Right kidney (tissue), 1 donor: ENCODE measurements at regions not wholly inside any gene's neighbourhood (a gene's known extent, or its start where the extent isn't known, plus 50 kb on each side); places are given as distances from the start of the nearest gene placed in this dataset.
"Not testable (repeated sequence)": the region's sequence is repeated elsewhere in the genome, so short reads cannot be mapped to it uniquely, and the experiment has no call there.

Experiments used
- DNase-seq: peaks from one replicate; pipeline ENCODE4 v3.0.0-alpha.2; 2016

DNA sequence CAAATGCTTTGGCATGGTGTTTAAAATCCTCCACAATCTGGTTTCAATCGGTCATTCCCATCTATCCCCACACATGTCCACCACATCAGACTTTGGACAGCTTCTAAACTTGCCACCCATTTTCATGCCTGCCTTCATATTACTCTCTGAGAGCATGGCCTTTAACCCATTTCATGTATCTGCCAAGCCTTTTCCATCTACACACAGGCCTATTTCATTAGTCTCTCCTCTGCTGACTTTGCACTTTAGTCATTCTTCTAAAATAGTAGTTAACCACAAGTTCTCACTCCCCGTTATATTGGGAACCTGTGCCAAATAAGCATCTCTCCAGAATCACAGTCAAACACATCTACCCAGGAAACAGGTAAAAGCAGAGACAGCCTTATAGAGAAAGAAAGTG is 142.2 kb downstream of the MZT1 start:
- DNase-seq: no peak

DNA sequence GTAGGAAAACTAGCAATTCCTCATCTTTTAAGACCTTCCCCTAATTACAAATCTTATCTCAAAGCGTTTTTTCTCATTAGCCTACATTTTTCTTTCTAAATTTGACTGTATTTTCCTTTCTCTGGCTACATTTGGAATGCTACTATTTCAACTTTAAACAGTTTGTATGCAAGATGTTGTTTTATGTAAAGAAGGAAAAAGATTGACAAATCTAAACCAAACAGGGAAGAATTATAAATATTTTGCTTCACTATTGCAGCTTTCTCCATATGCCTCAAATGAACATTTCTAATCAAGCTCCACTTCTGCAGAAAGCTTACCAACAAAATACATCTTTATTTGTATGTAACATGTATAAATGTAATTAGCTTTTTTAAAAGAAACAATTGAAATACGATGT is 156.2 kb downstream of the MZT1 start:
- no peak for DNase-seq

DNA sequence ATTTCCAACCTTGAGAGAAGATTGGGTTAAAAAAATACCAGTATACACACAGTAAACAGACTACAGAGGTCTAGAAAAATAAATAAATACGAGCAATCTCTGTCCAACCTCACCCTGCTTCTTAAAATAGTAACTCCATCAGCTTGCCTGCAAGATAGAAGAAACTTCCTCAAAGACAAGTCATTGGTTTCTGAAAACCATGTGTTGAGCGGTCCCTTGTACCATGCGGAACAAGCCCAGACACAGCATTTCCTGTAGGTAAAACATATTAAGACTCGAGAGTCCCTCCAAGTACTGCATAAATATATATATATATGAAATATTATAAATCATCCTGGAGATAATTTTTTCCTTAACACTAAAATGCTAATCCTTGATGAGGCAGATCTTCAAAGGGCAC is 157.4 kb downstream of the MZT1 start:
- no peak for DNase-seq

DNA sequence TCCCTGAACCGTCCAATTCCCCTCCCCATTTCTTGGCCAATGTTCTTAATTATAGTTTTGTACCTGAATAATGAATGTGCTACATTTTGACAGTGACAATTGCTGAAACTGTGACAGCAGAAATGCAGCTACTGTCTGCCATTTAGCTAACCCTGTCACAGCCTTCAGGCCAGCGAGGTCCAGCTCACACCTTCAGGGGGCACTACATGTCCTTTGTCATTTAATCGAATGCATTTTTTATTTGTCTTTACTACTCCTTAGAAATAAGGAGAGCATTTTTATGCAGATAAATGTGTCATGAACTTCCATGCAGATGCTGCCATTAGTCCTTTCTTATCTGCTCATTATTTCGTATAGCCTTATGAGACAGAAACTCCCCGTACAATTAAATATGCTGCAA is 159.9 kb downstream of the MZT1 start:
- DNase-seq: no peak

DNA sequence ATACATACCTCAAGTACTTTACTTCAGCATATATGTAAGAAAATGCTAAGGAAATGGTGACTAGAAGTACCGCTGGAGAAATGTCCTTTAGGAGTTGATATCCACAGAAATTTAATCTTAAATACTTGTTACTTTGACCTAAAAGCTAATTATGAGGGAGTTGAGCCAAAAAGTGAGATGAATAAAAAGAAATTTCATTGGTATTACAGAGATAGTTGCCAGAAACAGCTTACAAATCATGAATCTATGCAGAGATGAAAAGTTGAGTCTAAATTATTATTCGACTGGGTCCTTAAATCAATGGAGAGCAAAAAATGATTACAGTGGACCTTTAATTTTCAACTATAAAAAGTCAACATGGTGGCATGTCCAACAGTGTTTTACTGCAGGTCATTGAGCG is 160.9 kb downstream of the MZT1 start:
- no peak for DNase-seq

DNA sequence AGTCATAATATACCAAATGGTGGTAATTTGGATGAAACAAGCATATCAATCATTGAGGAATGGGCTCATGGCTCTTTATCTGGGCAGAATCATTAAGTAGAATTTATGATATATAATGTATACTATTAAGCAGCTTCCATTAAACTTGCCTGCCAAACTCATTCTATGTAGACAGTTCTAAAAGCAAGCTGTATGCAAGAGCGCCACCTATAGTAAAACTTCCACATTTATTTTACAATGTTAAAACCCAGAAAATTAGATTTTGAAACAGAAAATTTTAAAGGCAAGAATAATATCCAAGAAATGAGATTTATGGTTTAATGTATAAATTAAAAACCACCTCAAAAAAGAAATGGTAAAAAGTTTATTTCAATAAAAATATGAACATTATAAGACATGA is 161.5 kb downstream of the MZT1 start:
- no peak for DNase-seq

DNA sequence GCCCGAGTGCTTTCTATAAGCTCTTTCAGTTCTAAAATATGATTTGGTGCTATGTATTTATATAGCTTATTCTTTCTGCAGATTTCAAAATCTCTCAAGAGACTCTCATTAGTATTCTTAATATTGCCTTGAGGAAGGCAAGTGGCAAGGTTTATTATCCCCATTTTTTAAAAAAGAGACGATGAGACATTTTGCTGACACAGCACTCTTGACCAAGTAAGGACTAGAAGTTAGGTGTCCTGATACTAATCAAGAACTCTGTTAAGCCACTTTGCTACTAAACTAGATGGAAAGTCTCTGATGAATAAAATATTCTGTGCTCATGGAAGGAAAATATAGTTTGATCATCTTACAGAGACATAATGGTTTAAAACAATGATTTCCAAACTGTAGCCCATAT is 164.7 kb downstream of the MZT1 start:
- no peak for DNase-seq

DNA sequence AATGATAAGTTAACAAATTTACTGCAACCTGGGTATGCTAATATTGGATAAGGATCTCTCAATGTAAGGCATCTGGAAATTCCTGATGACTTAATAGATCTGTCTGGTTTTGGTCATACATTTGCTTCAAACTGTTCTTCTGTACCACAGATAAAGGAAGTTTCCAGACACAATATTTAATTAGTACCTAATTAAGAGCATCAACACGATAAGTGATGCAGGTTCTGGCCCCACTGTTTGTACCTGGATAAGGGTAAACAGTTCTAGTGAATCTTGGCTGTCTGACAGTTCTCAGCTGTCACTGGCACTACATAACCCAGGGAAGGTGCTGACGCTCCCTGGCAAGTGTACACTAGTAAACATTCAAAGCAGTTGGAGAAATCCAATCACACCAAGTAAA is 165.6 kb downstream of the MZT1 start:
- DNase-seq: no peak

DNA sequence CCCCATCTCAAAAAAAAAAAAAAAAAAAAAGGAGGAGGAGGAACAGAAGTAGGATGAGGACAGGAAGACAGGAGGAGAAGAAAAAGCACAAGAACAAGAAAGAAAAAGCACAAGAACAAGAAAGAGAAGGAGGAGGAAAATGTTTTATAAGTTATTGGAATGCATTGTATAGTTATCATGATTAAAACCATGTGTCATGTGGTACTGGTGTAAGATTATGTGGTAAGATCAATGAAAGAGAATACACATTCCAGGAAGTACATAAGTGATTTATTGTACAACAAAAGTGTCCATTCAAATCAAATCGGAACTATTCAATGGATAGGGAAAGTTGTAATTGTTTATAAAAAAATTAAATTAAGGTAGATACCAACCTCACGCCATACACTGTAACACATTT is 167.7 kb downstream of the MZT1 start:
- DNase-seq: no peak

DNA sequence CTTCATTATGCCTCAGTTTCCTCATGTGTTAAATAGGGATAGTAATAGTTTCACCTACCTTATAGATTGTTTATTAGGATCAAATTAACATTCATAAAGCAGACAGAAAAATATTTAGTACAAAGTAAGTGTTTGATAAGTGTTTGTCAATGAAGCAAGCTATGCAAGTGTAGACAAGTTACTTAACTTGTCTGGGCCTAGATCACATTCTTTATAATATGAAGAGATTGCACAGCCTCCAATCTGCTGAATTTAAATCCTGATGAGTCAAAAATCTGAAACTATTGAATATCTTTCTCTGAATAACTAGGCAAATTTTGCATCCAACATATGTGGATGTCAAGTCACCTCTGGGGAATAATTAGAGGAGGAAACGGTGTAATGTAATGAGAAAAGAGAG is 170.5 kb downstream of the MZT1 start:
- no peak for DNase-seq

DNA sequence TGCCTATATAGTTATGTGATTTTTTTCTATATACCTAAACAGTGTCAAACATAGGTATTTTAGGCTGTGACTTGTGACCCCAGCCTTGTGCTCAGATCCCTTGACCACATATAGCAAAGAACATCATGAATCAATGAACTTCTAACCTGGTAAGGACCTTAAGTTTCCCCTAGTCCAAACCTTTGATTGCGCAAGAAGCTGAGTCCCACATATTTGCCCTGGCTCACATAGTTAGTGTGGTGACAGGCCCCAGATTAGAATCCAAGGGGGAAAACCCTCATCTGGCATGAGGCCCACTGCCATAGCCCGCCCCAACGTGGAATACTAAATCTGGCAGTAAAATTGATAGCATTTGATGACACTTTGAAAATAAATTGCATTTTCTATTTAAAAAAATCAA is 171.8 kb downstream of the MZT1 start:
- DNase-seq: no peak

DNA sequence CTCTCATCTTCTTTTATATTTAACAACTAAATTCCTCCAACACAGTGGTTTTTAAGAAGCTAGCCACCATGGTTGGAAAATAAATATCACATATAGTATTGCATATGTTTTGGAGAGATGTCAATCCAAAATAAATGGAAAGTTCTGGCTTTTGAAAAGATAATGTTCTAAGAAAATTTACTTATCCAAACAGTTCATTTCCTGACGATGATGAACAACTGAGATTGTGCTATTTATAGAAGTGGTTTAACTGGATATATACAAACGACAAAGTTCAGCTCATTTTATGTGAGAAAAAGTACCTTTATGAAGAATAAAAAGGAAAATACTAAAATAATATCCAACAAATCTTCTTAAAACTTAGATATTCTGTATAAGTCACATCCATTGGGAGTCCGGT is 174.7 kb downstream of the MZT1 start:
- DNase-seq: no peak

DNA sequence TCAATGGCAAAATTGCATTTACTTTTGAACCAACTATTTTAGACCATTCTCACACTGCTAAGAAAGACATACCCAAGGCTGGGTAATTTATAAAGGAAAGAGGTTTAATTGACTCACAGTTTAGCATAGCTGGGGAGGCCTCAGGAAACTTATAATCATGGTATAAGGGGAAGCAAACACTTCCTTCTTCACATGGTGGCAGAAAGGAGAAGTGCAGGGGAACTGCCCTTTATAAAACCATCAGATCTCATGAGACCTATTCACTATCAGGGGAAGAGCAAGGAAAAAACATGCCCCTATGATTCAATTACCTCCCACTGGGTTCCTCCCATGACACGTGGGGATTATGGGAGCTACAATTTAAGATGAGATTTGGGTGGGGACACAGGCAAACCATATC is 181.5 kb downstream of the MZT1 start:
- DNase-seq: not testable (repeated sequence)

DNA sequence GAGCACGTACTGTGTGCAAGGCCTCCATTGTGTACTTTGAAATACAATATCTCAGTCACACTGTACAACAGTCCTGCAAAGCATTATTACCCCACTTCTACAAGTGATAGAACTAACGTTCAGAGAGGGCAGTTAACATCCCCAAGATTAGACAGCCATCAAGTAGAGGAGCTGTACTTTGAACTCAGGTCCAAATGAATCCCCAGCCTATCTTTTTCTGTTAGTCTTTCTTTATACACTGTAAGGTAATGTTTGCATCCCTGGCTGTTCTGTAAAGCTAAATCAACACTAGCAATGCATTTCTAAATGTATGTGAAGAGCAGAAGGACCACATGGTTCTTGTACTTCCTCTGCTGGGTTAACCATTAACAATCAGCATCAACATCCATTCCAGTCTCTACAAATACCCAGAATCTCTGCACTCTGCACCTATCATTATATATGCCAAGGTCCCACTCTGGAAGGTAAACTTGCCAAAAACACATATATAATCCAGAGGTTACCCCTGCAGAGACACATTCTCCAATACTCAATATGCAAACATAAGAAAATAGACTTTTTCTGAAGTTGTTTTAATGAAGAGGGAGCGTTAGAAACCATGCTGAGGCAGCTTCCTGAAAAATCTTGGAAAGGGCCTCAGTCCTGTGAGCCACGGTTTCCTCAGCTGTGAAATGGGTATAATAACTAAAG is 182.3 kb downstream of the MZT1 start:
- DNase-seq: no peak

DNA sequence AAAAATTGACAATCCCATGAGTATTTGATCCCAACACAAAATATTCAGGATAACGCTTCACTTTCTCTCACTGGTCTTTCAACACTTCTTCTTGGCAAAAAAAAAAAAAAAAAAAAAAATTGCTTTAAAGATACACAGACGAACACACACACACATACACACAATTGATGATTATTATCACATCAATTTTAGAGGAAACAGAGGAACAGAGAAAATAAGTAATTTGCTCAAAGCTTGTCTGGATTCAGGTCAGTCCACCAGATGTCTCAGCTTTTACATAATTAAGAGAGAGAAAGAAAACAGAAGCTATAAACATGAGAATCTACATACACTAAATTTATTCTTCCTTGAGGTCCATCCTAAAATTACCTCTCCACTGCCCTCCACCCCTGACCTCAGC is 183.4 kb downstream of the MZT1 start:
- no peak for DNase-seq

DNA sequence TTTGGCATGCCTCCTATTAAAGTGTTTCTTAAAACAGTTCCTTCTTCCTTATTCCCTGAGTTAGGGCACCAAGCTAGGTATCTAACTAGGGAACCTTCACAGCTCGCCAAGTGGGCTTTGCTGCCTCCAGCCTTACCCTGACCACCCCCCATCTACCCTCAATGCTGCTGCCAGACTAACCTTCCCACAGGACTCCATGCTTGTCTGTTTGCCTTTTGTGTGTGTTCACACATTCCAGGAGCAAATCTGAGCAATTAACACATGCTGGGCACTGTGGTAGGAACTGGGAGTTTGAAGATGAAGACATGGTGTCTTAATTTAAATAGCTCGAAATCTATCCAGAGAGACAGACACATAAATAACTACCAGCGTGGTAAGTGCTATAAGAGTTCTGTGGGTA is 185.2 kb downstream of the MZT1 start:
- no peak for DNase-seq

DNA sequence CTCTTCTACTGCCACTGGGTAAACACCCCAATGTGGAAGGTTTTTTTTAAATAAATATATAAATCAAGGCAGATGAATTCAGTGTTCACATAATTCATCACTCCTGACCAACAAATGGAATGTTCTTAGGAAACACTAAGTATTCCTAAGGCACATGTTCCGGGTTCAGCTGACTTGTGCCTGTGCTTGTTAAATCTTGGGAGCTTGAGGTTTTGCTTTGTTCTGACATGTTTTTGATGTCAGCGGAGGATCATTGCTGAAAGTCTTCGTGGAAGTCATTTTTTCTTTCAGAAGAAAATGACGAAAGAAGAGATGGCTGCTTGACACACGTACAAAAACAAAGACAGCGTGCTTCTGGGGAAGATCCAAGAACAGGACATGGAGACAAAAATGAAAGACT is 185.8 kb downstream of the MZT1 start:
- DNase-seq: no peak

DNA sequence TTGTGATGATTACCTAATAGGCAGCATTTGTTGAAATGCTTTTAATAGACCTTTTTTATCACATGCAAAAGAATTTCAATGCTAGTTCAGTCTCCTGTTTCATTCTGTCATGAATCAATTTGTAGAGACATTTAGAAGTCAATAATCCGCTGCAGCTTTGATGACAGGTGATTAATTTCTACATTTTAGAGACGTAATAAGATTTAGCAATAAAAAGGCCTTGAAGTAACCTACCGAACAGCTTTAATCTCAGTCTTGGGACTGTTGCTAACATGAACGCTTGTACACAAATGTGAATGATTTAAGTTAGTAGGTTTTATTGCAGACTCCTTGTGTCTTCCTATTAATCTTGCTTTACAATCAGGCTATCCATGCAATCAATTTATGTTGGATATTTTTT is 186.5 kb downstream of the MZT1 start:
- DNase-seq: no peak

DNA sequence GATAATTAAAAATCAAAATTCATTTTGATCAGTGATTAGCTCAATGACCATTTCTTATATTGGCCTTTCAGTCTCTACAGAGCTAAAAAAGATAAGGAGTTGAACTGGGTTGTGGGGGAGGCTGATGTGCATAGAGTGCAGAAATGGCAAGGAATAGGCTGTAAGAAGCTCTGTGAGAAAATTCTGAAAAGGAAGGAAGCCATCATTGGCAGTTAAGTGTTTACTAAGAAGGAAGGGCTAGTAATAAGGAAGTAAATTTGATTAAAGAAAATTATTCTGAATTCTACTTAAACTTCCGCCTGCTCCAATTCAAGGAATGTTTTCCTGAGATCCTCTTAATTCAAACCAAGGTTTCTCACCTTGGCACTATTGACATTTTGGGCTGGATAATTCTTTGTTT is 187.5 kb downstream of the MZT1 start:
- no peak for DNase-seq

DNA sequence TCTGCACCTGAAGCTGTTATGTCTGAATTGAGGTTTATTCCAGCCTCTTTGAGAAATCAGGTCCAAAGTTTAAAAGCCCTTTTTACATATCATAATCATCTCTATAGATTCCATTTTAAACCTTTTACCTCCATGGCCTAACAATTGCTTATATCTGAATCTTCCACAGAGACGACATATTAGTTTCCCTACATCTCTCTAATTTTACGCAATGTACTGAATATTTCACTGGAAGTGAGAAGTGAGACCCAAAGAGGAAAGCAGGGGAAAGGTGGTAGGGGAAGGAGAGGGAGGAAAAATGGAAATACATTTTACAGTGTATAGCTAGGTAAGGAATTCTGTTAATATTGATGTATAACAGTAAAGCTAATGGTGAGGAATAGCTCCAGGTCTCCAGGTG is 189.6 kb downstream of the MZT1 start:
- no peak for DNase-seq

DNA sequence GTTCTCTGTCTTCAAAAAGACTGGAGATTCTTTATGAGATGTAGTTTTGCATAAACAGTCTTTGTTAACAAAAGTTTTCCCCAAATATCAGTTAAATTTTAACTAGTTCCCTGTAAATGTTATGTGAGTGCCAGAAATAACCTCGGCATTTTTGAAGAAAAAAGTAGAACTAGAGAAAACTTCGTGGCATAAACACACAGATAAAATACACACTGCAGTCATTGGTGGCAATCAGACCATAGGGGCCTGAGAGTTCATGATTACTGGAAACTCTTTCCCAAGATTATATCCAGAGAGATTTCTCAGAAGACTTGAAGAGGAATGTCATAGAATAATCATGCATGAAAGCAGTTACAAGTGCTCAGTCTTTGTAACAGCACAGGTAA is 190.0 kb downstream of the MZT1 start:
- peak; percentile 22 for DNase-seq

DNA sequence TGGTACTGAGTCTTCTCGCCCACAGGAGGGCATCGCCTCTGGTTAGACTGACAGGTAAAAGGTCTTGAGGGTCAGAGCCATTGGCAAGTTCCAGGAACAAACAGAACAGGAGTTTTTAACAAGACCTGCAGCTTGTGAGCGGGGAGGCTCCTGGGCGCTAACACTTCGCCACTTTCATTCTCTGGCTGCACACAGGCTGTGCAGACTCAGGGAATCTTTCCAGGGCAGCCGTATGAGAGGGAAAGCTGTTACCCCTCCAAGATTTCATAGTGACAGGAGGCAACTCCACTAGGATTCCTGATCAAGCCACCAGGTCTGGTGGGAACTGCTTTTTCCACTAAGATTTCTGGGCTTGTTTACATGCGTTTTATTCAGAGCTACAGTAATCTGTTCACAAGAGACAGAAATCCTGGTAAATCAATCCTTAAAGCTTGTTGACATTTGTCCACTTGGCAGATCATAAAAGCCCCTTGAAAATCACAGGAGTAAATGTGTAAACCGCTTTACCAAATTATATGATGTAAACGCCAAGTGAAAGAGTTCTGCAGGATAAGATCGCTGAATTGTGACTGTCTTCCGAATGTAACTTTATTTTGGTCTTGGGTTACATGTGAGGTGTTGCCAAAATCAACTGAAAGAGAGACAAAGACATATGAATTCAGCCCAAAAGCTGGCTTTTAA is 190.6 kb downstream of the MZT1 start:
- peak; percentile 46 for DNase-seq

DNA sequence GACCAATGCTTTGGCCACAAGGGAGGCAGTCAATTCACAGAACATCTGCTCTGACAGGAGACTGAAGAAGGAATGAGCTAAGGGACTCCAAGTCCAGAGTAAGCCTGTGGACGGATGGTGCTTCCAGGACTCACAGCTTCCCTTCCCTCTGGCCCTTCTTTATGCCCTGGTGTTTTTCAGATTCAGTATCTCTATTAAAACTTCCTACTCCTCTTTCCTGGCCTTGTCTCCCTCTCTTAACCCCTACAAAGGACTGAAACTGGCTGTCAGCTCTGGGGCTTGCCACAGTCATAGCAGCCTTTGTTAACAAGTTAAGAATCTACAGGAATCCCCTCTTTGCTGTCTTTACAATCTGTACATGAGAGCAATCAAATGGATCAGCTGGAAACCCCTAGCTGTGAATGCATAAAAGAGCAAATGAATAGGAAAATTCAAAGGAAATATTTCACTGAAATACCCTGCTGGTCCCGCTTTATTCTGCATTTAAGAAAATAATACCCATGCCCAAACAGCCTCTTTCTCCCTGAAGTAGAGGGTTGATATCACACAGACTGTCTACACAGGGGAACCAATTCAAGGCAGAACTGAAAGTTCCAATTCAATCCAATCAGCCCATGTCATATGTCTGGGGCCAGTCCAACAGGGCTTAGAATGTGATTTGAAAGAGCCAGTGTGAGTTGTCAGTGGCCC is 192.3 kb downstream of the MZT1 start:
- no peak for DNase-seq

DNA sequence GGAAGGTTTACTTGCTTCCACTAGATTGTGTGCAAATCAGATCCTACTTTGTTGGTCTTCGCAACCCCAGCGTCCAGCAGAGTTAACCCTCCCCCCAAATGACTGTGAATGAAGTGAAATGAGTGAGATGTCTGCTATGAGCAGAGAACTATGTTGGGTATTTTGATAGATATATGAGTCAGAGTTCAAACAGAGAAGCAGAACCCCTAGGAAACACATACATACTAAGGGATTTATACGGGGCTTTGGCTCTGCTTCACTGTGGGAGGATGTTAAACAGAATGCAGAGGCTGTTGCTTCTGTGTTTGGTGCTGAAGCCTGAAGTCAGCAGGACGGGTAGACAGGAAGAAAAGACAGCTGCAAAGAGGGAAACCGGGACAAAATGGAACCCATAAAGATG is 197.0 kb downstream of the MZT1 start:
- DNase-seq: no peak
